ENCODE measurements at regions not wholly inside any gene's neighbourhood (a gene's known extent, or its start where the extent isn't known, plus 50 kb on each side); places are given as distances from the start of the nearest gene placed in this dataset.
A peak's percentile ranks its signal among the peaks of the same experiment; 100 is the strongest.
"Not testable (repeated sequence)": the region's sequence is repeated elsewhere in the genome, so short reads cannot be mapped to it uniquely, and the experiment has no call there.

DNA sequence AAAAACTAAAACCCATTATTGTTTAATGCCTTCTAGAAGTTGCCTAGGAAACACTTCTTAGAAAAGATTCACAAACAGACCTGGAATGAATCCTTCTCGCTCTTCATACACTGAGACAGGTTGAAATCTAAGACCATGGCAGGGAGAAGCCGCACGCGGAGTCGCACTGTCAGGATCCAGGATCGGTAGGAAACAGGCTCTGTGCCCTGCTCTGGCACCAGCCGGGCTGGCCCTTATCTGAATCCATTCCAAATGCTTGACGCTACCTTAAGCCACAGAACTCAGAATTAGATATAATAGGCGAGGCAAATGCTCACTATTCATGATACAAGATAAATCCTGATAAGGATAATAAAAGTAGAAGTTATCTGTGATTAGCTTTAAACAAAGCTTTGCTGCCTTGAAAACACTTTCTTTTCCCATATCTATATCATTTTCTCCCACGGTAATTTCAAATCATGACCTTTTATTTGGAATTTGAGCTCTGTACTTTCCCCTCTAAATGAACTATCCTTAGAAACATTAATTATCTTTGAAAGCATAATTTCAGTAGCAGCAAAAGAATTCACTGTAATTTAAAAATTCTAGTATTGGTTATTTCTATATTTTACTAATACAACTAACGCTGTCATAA lies 385.6 kb downstream of the IRS2 start:
- no peak for DNase-seq (ENCODE audit: low spot score)

DNA sequence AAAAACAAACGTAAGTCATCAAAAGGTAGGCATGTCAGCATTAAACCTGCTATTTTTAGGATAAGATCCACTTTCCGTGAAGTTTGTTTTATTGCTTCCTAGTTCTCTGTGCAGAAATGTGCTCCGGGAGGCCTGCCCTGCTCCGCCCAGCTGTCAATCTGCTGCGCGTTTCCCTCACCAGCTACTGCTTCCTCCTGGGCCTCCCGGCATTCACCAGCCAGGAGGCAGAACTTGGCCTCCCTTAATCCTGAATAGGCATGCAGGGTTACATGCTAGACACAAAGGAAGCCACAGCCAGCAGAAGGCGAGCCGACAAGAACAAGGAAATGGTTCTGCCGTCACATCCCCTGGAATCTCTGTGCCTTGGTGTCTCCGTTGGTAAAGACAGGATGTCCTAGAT lies 386.2 kb downstream of the IRS2 start:
- DNase-seq (ENCODE audit: low spot score) = peak; percentile 45

DNA sequence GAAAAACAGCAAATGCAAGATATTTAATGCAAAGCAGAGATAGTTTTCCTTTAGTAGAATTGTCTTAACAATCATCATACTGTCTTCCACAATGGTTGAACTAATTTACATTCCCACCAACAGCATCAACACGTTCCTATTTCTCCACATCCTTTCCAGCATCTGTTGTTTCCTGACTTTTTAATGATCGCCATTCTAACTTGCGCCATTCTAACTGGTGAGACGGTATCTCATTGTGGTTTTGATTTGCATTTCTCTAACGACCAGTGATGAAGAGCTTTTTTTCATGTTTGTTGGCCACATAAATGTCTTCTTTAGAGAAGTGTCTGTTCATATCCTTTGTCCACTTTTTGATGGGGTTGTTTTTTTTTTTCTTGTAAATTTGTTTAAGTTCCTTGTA lies 388.3 kb downstream of the IRS2 start:
- DNase-seq (ENCODE audit: low spot score) = not testable (repeated sequence)

DNA sequence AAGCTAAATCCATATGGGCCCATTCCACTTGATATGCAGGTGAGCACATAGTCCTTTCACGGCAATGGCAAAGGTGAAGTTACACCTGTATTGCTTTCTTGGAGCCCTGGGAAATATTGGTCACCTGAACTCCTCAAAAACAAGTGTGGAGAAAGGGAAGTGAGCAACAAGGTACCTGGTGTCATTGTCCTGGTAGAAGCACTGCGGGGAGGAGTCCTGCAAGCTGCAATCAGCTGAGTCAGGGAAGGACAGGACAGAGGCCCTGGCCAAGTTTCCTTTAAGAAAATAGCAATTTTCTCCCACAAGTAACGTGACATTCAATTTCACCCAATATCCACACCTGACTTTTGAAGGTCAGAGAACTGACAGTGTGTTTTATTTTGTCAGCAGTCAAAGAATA lies 389.1 kb downstream of the IRS2 start:
- DNase-seq (ENCODE audit: low spot score) = no peak

DNA sequence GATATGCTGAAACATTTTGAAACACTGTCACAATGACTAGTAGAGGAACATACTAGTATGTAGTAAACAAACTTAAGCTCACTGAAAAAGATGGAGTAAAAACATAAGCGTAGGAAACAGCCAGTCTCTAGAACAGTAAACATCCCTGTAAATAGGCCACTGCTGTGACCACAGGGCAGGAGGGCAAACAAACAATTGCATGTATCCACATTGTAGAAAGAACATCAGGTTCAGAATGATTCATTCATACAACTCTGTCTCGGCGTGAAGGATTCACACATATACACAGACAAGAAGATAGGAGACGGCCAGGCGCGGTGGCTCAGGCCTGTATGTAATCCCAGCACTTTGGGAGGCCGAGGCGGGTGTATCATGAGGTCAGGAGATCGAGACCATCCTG lies 390.1 kb downstream of the IRS2 start:
- no peak for DNase-seq (ENCODE audit: low spot score)

DNA sequence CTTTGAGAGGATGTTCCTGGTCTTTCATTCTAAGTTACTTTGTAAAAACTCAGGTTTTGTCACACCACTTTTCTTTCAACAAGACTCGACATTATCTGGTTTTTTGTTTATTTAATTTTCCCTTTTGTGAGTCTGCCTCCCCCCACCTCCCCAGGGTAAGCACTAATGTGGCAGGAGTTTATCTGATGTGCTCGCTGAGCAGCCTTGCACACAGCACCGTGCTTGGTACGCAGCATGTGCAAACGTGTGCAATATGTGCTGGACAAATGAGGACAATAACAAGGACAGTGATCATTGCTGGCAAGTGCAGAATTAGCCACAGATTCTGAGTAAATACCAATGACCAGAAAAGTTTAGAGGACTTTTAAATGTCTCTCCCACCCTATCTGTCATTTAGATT lies 391.4 kb downstream of the IRS2 start:
- no peak for DNase-seq (ENCODE audit: low spot score)

DNA sequence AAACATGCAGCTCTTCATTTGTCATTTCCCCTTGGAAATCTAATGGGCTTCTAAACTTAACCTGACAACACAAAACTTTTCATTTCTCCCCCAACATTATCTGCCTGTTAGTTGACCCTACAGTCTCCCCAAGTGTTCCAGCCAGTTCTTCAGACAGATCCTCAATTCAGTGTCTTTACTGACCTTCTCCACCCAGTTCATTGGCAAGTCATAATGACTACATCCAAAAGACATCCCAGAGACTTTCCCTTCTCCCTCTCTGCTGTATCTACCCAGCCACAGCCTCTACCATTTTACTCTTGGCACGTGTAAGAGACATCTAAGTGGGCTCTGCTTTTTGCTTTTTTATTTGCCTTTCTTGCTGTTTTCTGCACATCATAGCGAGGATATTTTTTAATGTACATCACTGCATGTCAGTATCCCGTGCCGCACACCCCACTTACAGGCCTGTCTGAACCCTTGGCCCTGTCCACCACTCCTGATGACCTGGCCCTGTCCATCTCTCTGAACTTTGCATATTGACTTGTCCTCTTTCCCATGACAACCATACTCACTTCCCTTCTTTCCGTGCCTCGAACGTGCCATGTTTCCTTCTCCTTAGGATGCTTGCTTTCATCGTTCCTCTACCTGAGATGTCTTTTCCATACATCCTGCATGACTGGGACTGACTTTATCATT lies 391.9 kb downstream of the IRS2 start:
- no peak for DNase-seq (ENCODE audit: low spot score)

DNA sequence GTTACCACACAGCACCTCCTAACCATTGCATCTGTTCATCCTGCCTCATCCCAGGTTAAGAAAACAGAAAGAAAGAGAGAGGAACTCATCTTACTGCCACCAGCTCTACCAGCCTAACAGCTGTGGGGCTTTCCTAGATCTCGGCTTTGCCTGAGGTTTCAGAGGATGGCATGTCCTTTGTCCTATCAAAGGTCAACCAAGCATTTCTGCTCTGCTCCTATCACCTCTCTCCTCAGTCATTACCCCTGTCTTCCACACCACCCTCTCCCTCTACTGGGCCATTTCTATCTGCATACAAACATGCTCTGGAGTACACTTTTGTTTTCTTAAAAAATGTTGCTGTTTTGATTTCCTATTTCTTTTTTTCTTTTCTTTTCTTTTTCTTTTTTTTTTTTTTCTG lies 393.3 kb downstream of the IRS2 start:
- no peak for DNase-seq (ENCODE audit: low spot score)

DNA sequence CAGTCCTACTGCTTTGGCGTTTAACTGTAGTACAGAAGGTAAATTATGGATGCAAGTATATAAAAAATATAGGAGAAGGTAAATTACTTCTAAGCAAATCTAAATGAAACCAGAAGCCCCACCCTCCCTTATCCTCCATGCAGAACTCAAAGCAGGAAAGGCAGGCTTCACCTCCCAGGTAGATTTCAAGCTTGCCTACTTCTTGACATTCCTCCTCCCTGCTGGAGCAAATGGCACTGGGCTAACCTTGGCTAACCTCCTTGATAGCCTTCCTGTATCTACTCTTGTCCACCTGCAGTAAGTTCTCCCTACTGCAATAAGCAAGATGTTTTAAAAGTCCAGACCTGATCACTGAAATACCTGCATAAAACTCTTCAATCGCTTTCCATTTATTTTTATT lies 396.0 kb downstream of the IRS2 start:
- DNase-seq (ENCODE audit: low spot score) = no peak

DNA sequence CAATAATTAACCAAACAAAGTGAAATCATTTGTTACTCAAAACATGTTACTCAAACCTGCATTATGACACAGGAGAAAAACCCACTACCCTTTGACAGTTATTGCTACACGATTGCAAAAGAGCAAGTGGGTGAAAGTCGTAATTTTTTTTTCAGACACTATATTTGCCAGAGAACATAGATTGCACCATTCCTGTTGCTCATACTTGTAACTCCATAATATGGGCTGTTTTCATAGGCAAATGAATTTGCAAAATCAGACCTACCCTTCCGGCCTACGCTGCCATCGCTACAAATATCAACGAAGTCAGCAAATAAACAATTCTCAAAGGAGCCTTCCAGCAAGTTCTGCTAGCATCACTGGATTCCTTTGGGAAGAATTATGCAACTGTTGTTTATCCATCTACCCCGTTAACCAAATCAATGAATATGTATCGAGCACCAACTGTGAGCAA lies 396.5 kb downstream of the IRS2 start:
- no peak for DNase-seq (ENCODE audit: low spot score)

DNA sequence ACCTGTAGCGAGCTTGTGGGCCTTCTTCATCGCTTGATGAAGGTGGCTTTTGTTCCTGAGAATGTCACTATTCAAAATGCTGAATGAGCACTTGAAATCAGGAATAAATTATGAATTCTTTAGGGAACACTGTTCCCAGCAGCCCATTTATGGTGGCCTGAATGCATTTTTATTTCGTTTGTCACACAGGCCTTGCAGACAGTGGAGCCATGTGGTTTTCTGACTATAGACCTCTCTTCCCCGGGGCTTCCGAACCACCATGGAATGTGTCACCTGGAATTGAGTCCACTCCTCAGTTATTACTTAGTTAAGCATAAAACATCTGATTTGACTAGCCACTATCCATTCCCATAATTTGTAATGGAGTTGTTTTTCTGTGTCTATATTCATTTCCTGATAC lies 396.9 kb downstream of the IRS2 start:
- no peak for DNase-seq (ENCODE audit: low spot score)

DNA sequence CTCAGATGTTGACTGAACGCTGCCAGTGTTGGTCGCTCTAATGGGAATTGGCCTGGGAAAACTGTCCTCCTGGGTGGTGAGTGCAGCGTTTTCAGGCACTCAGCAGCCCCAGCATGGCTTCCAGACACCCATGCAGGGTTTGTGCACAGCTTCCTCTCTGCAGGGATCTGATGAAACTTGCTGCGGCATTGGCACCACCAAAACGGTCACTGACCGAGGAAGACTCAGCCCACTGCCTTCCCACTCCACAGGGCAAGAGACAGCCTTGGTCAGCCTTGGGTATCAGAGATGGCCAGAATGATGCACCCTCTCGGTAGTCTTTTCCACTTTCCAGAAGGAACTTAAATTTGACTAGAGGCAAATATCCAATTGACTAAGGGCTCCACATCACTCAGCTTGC lies 398.9 kb downstream of the IRS2 start:
- no peak for DNase-seq (ENCODE audit: low spot score)

DNA sequence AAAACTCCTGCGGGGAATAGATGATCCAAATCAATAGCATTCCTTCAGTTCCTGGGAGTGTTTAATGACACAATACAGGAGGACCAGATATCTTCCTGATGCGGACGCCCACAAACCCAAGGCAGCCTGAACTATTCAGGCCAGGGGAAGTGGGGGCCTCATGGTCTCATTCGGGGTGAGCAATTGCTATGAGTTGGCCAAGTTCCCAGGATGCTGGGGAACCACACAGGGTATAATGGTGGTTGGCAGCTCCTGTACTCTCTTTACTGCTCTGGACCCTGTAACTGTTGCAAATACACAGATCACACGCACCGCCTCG lies 401.2 kb downstream of the IRS2 start:
- DNase-seq (ENCODE audit: low spot score) = no peak

DNA sequence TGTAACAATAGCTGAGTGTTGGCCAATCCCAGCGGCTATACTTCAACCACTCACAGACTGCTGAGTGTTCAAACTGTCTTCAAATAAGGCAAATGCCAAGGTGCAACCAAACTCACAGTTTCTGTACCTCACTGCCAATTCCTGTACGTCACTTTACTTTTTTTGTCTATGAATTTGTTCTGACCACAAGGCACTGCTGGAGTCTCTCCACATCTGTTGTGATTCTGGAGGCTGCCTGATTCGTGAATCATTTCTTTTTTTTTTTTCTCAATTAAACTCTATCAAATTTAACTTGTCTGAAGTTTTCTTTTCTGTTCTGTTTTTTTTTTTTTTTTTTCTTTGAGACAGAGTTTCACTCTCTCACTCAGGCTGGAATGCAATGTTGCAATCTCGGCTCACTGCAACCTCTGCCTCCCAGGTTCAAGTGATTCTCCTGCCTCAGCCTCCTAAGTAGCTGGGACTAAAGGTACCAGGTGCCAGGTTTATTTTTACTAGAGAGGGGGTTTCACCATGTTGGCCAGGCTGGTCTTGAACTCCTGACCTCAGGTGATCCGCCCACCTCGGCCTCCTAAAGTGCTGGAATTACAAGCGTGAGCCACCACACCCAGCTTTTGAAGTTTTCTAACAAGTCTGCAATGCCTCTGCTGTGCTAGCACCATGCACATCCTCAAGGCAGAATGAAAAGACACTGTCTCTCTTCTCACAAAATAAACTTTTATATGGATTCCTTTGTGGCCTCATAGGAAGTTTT lies 401.7 kb downstream of the IRS2 start:
- DNase-seq (ENCODE audit: low spot score) = no peak

DNA sequence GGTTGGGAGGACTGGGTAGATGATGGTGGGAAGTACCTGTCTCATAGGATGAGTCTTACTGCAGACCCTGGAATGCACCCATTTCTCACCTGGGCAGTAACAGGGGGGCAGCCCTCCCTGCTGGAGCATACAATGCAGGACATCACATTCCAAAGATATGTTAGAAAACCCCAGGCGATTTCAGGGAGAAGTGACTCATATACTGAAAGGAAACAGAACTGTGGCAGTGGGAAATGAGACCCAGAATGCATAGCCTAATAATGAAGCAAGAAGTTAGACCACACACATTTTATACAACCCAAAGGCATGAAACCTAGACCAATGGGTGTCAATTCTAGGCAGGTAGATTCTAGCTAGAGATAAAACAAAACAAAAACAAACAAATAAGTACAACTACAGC lies 402.7 kb downstream of the IRS2 start:
- no peak for DNase-seq (ENCODE audit: low spot score)

DNA sequence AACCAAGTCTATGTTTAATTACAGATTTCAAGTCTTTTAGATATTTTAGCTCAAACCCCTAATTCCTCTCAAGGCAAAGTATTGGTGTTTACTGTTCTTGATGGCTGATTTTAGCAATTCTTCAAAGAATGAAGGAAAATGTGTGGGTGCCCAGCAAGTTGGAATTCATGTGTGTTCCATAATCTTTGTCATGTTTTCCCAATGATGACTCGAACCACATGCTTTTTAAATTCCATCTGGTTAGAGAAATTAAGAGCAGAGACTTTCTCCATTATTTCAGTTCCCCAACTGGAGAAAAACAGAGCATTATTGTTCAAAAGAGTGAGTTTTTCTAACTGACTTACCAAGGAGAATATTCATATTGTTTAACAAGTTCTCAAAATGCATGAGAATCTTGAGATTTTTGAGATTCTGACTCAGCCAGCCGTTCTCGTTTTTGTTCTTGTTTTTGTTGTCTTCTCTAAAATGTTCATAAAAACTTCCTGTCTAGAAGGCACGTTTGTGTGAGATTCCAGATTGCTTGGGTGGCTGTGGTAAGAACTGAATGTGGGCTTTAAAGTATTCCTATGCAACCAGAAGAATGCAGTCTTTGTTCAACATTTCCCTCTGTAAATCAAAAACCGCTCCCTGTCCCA lies 404.7 kb downstream of the IRS2 start:
- DNase-seq (ENCODE audit: low spot score) = no peak

DNA sequence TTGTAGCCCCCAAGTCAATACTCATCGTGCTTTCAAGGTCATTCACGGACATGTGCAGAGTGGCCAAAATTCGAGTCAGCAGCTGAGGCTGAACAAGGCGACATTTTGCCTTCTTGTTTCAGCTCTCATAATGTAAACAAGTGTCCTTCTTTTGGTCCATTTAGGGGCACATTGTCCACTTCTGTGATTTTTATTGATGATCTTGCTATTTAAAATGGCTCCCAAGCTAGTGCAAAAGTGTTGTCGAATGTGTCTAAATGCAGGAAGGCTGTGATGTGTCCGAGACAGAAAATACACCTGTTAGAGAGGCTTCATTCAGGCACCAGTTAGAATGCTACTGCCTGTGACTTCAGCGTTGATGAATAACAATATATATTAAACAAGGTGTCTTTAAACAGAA lies 405.9 kb downstream of the IRS2 start:
- no peak for DNase-seq (ENCODE audit: low spot score)

DNA sequence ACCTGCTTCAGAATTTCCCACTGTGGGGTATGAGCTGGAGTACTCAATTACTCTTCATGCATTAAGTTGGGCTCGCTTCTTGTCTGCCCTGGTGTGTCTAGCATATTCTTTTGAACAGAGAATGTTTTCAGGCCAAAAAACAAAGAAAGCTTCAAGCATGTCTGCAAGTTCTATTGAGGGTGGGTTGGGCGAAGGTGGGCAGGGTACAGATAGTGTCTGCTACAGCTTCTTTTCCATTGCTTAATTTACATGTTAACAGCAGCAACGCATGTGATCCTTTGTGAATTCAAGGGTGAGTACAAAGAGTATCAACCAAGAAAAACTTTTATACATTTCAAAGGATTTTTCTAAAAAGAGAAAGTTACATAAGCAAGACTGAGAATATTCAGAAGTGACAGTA lies 406.5 kb downstream of the IRS2 start:
- DNase-seq (ENCODE audit: low spot score) = no peak

DNA sequence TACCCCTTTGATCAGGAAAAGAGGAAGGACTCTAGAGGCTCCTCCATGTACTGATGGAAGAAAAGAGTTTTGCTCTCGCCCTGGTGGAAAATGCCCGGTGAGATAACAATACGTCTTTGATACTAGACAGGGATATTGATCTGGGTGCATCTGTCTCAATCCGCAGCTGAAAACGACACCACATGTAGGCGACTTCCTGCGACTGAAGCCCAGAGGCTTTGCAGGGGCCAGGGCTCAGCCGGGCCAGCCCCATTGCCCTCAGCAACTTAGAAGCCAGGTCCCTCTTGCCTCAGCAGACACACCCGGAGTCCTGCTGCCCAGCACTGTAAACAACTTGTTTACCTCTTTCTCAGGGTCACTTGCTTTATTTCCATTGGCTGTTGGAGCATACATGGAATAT lies 409.4 kb downstream of the IRS2 start:
- no peak for DNase-seq (ENCODE audit: low spot score)

DNA sequence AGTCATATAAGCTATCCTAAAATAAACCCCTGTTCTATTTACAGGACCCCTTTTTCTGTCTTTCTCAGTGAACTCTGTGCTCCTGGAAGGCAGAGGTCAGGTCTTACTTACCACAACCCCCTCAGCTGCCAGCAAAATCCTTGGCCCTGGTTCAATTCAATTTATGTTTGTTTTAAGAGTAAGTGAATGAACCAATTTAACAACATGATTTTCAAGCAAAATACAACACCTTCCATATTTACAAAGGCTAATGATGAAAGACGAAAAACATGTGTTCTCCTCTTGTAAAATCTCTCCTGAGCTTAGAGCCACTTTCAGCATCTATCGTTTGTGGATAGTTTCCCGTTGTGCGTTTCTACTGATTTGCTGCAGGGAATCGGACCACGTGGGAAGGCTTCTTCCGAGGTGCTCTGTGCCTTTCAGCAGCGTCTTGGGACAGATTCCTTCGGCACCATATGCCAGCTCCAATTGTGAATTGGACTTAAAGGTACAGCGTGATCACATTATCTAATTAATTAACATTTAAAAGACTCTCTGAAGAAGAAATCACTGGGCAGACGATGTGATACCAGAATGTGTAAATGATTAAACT lies 411.7 kb downstream of the IRS2 start:
- no peak for DNase-seq (ENCODE audit: low spot score)

DNA sequence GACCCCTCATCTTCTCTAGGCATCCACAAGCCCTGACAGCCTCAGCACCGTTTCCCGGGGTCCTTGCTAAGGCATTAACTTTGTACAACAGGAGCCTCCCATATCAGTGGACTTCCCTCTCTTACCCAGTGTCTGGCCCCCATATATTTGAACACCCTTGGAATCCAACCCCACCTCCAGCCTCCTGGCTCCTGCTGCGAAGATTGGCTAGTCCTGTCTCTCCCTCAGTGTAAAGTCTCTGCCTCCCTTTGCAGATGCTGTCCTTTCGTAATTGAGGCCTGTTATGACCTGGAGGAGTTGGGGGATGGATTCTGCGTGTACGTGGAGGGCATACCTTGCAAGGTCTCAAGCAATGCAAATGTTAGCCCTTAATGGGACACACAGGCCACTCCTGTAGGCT lies 413.7 kb downstream of the IRS2 start:
- no peak for DNase-seq (ENCODE audit: low spot score)

DNA sequence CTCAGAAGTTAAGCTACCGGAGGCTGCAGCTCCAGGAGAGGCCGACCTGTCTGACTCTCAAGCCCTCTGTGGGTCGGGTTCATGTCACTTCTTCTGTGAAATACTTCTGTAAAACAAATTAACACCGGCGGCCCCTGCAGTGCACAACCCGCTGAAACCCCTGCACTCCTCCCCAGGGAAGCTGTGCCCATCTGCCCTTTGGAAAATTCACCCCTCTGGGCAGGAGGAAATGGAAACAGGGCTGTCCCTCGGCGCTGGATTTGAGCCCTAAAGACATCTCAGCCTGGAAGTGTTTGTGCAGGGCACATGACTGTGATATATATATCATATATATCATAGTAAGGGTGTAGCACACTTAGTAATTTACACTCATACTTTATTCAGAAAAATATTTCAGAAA lies 415.3 kb downstream of the IRS2 start:
- DNase-seq (ENCODE audit: low spot score) = no peak

Data from SK-N-DZ (cell line).